A549 (cell line): ENCODE measurements at regions not wholly inside any gene's neighbourhood (a gene's known extent, or its start where the extent isn't known, plus 50 kb on each side); places are given as distances from the start of the nearest gene placed in this dataset.

ENCODE experiments used
- CEBPB ChIP-seq, 2 experiments: fragments of >200 bp in 1 of 2; sonication (Bioruptor Twin) in 1 of 2; formaldehyde crosslinking in 1 of 2; IDR thresholded peaks; 2 replicates each; pipeline ENCODE4 v1.6.1; 2012 to 2016
- POLR2A ChIP-seq: IDR thresholded peaks from 2 replicates; pipeline ENCODE4 v1.6.1; 2012; ENCODE audit warnings: mild to moderate bottlenecking, low read length
- TF ChIP-seq, protein P1 (sequence below): fragments of 200-600 bp; sonication (generic); IDR thresholded peaks from 2 replicates; pipeline ENCODE4 v1.6.1; 2016; ENCODE audit warnings: antibody characterized with exemption, mild to moderate bottlenecking, moderate library complexity
- TF ChIP-seq, protein P2 (sequence below): IDR thresholded peaks from 2 replicates; pipeline ENCODE4 v1.6.1; 2012
- TF ChIP-seq, protein P3 (sequence below): fragments of >200 bp; sonication (Bioruptor Twin); formaldehyde crosslinking; IDR thresholded peaks from 3 replicates; pipeline ENCODE4 v1.5.1; 2016

DNA sequence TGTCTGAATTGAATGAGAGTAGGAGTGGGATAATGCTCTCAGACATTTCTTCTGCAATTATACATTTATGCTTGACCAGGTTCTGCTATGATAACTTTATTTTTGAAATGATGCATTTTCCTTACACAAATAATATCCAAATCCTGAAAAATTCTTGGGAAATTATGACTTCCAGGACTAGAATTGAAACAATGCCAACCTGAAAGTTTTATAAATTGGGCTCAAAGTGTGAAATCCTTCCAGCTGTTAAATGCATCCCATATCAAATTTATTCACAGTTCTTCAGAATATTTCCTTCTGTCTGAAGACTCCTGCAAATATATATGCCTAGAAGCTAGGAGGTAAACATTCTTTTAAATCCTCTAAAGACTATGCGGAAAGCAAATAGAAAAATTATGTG lies 155.7 kb upstream of the EYA4 start:
- TF ChIP-seq, protein P1, sequence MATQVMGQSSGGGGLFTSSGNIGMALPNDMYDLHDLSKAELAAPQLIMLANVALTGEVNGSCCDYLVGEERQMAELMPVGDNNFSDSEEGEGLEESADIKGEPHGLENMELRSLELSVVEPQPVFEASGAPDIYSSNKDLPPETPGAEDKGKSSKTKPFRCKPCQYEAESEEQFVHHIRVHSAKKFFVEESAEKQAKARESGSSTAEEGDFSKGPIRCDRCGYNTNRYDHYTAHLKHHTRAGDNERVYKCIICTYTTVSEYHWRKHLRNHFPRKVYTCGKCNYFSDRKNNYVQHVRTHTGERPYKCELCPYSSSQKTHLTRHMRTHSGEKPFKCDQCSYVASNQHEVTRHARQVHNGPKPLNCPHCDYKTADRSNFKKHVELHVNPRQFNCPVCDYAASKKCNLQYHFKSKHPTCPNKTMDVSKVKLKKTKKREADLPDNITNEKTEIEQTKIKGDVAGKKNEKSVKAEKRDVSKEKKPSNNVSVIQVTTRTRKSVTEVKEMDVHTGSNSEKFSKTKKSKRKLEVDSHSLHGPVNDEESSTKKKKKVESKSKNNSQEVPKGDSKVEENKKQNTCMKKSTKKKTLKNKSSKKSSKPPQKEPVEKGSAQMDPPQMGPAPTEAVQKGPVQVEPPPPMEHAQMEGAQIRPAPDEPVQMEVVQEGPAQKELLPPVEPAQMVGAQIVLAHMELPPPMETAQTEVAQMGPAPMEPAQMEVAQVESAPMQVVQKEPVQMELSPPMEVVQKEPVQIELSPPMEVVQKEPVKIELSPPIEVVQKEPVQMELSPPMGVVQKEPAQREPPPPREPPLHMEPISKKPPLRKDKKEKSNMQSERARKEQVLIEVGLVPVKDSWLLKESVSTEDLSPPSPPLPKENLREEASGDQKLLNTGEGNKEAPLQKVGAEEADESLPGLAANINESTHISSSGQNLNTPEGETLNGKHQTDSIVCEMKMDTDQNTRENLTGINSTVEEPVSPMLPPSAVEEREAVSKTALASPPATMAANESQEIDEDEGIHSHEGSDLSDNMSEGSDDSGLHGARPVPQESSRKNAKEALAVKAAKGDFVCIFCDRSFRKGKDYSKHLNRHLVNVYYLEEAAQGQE: no peak
- TF ChIP-seq POLR2A (no peak), CEBPB (IDR thresholded peaks at IDR 0.05) (no peak)
- TF ChIP-seq, protein P2, sequence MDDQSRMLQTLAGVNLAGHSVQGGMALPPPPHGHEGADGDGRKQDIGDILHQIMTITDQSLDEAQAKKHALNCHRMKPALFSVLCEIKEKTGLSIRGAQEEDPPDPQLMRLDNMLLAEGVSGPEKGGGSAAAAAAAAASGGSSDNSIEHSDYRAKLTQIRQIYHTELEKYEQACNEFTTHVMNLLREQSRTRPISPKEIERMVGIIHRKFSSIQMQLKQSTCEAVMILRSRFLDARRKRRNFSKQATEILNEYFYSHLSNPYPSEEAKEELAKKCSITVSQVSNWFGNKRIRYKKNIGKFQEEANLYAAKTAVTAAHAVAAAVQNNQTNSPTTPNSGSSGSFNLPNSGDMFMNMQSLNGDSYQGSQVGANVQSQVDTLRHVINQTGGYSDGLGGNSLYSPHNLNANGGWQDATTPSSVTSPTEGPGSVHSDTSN: no peak
- TF ChIP-seq, protein P3, sequence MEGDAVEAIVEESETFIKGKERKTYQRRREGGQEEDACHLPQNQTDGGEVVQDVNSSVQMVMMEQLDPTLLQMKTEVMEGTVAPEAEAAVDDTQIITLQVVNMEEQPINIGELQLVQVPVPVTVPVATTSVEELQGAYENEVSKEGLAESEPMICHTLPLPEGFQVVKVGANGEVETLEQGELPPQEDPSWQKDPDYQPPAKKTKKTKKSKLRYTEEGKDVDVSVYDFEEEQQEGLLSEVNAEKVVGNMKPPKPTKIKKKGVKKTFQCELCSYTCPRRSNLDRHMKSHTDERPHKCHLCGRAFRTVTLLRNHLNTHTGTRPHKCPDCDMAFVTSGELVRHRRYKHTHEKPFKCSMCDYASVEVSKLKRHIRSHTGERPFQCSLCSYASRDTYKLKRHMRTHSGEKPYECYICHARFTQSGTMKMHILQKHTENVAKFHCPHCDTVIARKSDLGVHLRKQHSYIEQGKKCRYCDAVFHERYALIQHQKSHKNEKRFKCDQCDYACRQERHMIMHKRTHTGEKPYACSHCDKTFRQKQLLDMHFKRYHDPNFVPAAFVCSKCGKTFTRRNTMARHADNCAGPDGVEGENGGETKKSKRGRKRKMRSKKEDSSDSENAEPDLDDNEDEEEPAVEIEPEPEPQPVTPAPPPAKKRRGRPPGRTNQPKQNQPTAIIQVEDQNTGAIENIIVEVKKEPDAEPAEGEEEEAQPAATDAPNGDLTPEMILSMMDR: no peak
